Dedifferentiated amniotic fluid mesenchymal stem cell (primary cell): ENCODE measurements at regions not wholly inside any gene's neighbourhood (a gene's known extent, or its start where the extent isn't known, plus 50 kb on each side); places are given as distances from the start of the nearest gene placed in this dataset.

Experiments used
- DNase-seq: peaks from one replicate; pipeline ENCODE4 v3.0.0-alpha.2; 2016; ENCODE audit errors: extremely low spot score

DNA sequence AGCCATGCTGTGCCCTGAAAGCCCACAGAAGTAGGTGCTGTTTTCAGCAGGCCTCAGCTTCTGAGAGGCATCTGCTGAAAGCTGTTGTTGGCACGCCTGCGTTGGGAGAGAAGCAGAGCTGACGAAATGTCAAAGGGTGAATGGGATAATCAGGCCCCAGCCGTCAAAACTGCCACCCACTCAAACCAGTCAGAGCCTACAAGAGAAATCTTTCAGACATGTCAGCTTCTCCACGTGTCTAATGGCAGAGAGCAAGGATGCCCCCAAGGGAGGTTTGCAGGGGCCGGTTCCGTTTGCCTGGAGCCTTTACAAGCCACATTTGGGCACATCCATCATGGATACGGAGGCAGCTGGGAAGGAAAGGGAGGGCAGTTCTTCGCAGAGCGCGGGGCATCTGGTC lies 568.2 kb upstream of the EEF2KMT start:
- DNase-seq, result no peak

DNA sequence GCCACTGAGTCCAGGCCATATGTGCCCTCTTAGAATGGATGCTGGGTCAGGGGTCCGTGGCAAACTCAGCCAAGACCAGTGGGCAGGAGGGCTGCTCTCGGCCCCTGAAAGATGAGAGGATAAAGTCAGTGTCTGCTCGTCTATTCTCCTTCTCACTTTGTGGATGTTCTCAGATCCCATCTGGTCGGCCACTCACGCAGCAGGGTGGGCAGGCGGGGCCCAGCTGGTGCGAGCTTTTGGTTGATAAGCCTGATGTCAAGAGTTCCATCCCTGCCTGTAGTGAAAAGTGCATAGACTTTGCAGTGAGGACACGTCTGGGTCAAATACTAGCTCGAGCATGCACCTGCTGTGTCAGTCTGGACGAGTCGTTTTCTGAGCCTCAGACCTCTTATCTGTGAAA lies 556.2 kb upstream of the EEF2KMT start:
- DNase-seq, result no peak

DNA sequence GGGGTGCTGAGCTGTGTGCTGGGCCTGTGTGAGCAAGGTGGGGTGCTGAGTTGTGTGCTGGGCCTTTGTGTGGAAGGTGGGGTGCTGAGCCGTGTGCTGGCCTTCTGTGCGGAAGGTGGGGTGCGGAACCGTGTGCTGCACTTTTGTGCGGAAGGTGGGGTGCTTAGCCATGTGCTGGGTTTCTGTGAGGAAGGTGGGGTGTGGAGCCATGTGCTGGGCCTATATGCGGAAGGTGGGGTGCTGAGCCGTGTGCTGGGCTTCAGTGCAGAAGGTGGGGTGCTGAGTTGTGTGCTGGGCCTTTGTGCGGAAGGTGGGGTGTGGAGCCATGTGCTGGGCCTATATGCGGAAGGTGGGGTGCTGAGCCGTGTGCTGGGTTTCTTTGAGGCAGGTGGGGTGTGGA lies 555.4 kb upstream of the EEF2KMT start:
- no peak for DNase-seq

DNA sequence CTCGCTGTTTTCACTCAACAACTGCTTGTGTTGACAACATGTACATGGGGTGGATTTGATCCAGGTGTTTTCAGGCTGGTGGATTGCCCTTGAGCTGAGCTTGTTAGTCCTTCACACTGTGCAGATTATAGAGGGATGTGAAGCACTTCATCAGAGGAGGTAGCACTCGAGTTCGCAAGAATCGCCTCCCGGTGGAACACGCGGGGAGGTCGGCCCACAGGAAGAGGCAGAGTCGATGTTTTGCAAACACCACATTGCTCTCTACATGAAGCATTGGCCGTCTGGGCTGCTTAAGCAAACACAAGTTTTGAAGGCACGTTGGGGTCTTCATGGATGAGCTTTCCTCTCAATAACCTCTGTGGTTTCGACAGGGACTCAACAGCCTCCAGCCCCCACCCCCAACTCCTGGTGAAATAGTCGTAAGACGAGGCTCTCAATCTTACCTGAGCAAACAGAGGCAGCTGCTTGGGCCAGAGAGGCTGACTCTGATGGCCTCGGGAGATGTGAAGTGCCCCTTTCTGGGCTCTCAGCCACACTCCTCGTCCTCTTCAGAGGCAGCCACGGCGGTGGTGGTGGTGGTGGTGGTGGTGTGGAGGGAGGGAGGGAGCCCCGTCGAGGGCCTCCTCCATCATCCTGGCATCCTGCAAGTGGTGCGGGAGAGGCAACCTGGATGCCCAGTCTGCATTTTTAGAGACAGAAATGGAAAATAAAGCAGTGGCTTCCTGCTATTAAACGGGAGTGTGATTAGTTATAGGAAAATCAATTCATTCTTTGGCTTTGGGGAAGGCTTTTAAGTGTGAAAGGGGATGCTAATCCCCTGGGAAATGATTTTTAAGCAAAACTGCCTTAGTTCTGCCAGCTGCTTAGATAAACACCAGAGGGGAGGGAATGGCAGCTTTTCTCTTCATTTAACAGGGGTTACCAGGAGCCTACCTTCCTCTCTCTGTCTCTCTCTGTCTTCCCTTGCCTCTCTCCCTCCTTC lies 552.5 kb upstream of the EEF2KMT start:
- no peak for DNase-seq

DNA sequence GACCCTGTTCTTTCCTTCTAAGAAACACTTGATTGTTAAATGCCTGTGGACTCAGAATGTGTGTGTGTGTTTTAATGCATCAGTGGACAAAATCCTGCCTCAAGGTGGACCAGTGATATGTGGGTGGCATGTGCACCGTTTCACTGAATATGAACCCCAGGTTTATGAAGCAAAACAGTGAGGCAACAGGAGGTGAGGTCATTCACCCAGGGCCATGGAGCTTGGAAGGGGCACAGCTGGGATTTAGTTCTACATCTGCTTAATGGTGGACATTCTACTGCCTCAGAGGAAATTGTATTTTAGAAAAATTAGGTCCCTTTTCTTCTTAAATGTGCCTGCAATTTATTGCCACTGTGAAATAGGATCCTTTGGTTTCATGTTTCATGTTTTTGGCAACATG lies 549.5 kb upstream of the EEF2KMT start:
- DNase-seq, result no peak

DNA sequence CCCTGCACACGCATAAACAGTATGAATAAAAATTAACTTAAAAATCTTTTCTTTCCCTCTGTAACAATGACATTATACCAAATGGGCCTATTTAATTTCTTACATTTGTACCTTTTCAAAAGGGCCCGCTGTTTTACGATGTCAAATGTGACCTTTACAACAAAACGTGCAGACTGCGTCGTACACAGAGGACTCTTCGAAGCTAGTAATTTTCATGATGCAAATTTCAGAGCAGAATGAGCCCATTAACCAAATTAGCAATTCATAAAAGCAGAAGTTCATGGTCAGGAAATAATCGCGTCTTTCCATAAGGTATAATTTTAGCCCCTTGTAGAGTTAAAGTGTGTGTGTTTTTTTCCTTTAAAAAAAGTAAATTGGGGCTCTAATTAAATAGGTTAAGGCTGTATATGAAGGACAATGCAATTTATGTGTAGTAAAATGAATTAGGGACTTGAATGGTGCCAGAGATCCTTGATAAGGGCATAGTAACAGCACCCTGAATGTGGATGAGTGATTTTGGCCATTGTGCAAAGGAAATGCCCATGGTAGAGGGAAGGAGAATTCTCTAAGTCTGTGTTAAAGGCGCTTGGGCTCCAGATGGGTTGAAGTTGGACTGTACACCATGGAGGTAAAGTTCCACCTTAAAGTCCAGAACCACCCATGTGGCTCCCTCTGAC lies 546.4 kb upstream of the EEF2KMT start:
- DNase-seq, result no peak

DNA sequence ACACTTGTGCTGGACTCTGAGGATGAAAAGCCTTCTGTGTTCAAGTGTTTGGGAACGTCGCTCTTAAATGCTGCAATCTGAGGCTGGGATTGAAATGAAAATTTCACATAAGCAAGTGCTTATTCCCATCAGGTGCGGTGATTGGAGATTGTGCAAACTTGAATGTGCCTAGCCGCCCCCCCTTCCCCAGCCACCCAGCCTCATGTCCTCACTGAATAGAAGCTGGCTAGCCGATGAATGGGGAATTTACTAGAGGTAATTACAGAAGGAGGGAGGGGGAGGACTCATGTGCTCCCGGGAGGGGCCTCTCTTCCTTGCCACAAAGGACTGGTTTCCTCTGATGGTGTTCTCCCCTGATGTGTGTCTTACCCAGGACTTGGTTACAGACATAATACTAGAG lies 544.8 kb upstream of the EEF2KMT start:
- no peak for DNase-seq

DNA sequence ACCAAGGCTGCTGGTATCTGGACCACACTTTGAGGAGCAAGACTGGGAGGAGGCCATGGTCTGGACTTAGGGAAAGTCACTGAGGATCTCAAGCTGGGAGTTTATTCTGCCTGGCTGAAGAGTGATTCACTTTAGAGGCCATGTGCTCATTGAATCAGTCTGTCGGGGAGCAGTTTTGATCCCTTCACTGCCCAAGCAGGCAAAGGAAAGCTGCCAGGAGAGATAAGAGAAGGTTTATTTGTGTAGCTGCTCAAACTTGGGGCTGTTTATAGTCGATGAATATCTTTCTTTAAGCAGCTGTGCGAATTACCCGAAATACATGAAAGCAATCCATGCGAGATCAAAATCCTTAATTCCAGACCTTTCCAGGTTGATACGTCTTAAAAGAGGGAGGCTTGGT lies 544.4 kb upstream of the EEF2KMT start:
- no peak for DNase-seq

DNA sequence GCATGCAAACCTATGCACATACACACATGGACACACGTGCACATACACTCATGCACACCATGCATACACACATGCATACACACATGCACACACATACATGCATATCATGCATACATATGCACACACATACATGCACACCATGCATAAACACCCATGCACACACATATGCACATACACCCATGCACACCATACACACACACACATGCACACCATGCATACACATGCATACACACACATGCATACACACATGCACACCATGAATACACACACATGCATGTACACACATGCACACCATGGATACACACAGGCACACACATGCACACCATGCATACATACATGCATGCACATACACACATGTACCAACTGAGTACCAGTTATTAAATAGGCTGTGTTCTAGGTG lies 543.3 kb upstream of the EEF2KMT start:
- DNase-seq, result no peak

DNA sequence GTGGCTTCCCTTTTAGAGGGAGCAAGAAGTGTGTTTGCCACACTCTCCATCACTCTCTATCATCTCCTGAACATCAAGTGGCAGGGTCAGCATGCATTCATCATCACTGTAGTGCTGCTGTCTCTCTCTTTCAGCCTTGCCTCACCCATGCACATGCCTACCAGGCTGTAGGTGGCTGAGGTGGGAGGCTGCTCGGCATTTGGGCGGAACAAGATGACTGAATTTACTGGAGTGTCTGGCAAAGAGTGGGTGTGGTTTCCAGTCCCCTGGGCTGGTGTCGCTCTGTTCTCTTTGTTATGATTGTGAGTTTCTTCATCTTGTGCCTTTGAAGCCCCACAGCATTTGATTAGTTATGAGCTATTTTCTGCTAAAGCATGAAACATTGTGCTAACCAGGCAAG lies 541.9 kb upstream of the EEF2KMT start:
- DNase-seq, result no peak

DNA sequence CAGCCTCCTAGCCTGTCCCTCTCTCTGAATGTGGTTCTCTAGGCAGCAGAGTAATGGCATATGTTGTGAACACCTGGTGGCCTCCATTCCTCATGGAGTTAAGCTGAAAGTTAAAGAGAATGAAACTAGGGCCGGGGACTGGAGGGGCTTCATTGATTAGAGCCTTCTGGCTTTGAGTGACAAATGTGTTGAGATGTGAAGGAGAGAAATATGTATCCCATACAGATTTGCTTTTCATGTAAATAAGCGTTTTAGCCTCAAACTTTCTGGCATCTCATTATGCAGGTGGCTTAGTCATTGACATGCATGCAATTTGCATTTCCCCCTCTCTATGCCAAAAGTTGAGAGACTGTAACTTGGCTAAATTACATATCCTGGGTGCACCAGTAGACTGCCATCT lies 537.7 kb upstream of the EEF2KMT start:
- DNase-seq, result no peak

DNA sequence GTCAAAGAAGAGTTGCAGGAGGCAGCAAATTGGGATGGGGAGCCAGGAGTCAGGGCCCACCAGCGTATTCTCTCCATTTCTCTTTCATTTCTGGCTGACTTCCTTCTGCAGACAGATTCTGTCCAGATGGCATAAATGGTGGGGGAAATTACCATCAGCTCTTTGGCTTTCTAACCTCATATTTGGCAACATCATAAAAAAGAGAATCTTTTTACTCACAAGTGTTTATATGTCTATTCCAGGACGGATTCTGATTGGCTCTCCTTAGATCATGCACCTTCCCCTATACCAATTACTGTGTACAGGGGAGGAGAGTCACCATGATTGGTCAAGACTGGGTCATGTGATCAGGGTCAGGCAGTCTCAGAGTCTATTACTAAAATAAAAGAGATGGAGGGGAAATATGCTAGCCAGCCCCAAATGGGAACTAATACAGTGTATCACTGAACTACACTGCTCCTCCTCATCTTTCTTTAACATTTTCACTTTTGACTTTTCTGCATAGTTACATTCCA lies 537.1 kb upstream of the EEF2KMT start:
- no peak for DNase-seq

DNA sequence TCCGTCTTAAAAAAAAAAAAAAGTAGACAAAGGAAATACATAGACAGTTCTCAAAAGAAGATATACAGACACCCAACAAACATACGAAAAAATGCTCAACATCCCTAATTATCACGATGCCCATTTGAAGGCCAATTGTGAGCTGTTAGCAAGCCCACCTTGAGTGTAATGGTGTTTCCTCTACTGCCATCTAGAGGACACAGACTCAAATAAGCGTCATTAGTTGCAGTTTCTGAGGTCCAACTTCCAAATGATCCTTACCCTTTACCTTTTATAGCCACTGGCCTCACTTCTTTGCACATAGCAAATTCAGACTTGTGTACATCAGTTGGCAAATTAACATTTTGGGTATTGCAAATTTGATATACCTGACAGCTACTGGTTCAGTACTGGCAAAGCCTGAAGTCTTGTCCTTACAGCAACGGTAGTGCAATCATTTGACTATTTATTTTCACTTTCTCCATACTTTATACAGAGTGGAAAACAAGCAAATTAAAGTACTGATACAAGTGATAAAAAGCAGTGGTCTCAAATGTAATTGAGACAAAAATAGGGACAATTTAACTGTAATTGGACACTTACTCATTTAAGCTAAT lies 536.3 kb upstream of the EEF2KMT start:
- DNase-seq, result no peak

DNA sequence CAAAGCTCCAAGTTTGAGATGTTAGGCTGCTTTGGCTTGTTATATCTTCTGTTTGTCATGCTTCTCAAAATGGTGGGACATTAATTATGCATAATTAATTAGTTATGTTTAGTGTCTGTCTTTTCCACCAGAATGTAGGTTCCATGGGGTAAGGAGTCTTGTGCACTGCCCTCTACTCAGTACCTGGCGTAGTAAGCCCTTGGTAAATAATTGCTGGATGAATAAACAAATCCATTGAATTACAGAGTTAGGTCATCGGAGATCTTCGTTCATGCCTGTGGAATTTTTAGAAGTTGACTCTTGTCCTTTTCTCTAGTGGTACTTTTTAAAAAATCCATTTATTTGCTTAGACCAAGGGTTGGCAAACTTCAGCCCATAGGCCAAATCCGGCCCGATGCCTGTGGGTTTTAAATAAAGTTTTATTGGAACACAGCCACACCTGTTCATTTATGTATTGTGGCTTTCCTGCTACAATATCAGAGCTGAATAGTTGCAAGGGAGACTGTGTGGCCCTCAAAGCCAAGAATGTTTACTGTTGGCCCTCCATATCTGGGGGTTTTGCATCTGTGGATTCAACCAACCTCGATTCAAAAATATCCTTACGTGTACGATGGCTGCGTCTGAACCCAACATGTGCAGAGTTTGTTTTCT lies 524.8 kb upstream of the EEF2KMT start:
- DNase-seq, result no peak

DNA sequence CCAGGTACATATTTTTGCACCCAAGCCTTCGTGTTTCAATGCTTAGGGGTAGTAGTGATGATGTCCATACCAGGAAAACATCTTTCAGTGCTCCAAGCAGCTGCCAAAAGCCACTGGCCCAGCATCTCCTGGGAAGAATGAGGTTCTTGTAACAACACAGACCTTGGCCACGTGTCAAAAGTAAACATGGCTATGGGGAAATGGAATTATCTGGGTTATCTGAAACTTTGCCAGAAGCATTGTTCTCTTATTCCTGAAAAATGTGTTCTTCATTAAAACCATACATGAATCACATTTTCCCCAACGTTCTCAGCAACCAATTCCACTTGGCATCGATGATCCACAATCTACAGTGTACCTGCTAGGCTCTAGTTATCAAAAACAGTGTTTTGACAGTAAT lies 524.2 kb upstream of the EEF2KMT start:
- no peak for DNase-seq

DNA sequence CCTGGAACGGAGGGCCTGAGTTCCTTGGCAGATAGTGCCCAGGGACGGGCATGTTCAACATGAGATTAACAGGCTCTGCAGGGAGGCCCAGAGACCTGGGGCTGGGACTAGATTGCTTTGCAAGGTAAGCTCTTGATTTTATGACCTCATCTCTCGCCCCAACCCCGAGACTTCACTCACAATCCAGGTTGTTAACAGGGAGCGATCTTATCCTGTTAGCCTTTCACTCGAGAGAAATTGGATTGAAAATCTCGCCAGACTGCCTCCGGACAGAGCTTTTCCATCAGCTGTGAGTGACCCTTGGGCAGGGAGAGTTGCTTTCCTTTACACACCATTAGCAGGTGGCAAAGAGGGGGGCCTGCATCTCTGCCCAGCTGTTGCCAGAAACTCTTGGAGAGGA lies 521.7 kb upstream of the EEF2KMT start:
- no peak for DNase-seq

DNA sequence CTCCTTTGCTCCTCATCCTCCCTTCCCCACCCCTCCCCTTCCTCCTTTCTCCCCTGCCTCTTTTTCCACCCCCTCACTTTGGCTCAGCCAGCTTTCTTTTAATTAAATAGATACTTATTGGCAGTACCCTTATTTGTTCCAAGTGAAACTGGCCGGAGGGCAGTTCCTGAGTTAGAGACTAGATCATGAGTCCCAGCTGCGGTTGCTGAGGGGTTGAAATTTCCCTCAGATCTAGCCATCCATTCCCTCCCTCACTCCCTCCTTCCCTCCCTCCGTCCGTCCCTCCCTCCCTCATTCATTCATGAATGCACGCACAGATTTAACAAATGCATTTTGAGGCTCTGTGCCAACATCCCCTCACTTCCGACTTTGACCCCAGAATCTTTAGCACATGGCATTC lies 519.2 kb upstream of the EEF2KMT start:
- no peak for DNase-seq

DNA sequence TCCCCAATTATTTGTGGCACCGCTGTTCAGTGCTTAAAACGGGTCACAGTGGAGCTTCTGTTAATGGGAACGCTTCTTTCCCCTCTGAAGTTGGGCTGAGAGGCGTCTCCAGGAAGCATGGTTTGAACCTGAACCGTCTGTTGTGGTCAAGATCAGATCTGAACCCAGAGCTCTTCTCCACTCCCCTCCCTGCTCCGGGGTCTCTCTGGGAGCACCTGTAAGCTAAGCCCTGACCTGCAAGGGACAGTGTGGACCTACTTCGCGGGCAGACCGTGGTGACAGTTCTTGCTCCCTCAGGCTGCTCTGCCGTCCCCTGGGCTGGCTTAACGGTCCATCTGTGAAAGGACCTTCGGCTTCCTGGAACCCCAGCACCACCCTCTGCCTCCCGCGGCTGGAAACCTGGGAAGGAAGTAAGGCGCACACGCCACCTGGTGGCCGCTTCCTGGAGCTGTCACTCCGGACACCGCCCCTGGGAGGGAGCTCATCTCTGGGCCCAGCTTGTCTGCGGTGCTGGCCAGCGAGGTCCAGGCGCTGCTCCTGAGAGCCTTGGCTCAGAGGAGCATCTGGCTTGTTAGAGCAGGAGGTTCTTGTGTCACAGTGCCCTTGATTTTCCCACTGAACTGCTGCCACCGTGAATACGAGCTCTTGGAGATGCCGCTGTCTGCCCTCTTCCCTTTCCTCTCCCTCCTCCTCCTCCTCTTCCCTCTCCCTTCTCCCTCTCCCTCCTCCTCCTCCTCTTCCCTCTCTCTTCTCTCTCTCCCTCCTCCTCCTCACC lies 518.5 kb upstream of the EEF2KMT start:
- no peak for DNase-seq

DNA sequence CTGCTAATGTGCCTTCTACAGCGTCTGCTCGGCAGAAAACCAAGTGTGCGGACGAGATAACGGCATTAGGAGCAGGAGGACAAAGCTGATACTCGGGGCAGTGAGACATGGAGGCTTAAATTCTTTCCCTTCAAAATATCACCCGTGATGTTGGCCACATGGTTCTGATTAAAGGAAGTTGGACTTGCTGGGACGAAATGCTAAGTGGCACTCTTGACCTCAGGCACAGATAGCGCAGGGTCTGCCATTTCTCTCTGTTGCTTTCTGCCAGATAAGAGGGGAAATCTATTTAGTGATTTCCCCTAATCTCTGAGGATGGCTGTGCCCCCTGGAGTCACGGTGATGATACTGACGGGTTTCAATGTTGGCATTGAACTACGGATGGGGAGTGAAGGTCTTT lies 509.6 kb upstream of the EEF2KMT start:
- DNase-seq, result no peak

DNA sequence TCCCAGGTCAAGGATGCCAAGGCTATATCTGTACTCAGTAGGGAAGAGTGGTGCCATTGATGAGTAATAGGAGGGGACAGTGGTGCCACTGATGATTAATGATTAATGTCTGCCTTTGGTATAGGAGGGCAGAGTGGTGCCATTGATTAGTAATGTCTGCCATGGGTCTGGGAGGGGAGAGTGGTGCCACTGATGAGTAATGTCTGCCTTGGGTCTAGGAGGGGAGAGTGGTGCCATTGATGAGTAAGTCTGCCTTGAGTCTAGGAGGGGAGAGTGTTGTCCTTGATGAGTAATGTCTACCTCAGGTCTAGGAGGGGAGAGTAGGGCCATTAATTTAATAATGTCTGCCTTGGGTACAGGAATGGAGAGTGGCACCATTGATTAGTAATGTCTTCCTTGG lies 507.8 kb upstream of the EEF2KMT start:
- DNase-seq, result no peak

DNA sequence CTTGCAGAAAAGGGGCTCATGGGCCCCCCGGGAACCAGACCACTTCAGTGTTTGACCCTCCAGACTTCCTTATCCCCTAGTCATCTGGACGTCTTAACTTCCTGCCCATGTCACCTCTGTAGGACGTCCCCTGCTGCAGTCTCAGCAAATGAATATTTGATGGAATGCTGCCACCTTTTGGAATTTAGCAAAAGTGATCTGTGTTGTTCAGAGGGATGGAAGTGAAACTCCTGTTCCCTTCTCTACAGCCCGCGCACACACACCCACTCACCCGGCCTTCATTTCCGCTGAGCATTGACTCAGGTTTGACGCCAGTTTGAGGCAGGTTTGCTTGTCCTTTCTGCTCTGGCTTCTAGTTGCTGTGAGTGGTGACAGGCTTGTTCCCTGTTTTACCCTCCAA lies 507.2 kb upstream of the EEF2KMT start:
- DNase-seq, result no peak
